ENCODE measurements at regions not wholly inside any gene's neighbourhood (a gene's known extent, or its start where the extent isn't known, plus 50 kb on each side); places are given as distances from the start of the nearest gene placed in this dataset.

- no peak for TF ChIP-seq CTCF (conservative IDR thresholded peaks at IDR 0.05; ENCODE audit: low read depth in 2 of 2)
- no peak for TF ChIP-seq JUNB (IDR thresholded peaks at IDR 0.05; ENCODE audit: unreplicated experiment)
These were observed 100.2 kb upstream of the ZNF366 start (continued) for GRCh38 chr5:72607381-72607780.

GRCh38 chr5:72606525-72606924 is 99.3 kb upstream of the ZNF366 start:
- H3K4me1 Mint-ChIP-seq = peaks cover 9% of the 10 kb centered on the region
- Histone ChIP-seq H3K4me1 (ENCODE audit: insufficient read depth) (0 out of 2 replicates have a peak, but pooled peaks cover 4% of the 10 kb centered on the region), H3K4me3 (no peak overlapping the region), H3K27me3 (ENCODE audit: insufficient read depth) (no peaks in the 10 kb centered on the region), H2AFZ (peak overlapping the region; percentile 23; the same call in 1 of the 2 replicates), H3K36me3 (ENCODE audit: insufficient read depth) (no peaks in the 10 kb centered on the region), H3K27ac (ENCODE audit: low read depth) (no peak overlapping the region), H3K4me2 (no peak overlapping the region), H3K79me2 (replicated peaks; ENCODE audit: insufficient read depth) (no peaks in the 10 kb centered on the region), H3F3A (replicated peaks; ENCODE audit: low read depth) (no peaks in the 10 kb centered on the region), H3K9me2 (ENCODE audit: insufficient read depth) (no peaks in the 10 kb centered on the region), H4K20me1 (replicated peaks; ENCODE audit: insufficient read depth) (no peaks in the 10 kb centered on the region)
- no peak overlapping the region for H3K4me3 Mint-ChIP-seq
- H3K27ac Mint-ChIP-seq = no peak overlapping the region
- H3K9me3 Mint-ChIP-seq = no peaks in the 10 kb centered on the region
- ATAC-seq (no peak), DNase-seq (ENCODE audit: low spot score) (no peak)
- no peaks in the 10 kb centered on the region for H3K36me3 Mint-ChIP-seq (ENCODE audit: low read depth)
- no peaks in the 10 kb centered on the region for H3K27me3 Mint-ChIP-seq (ENCODE audit: insufficient read depth, low read depth, poor library complexity)
- TF ChIP-seq CTCF (conservative IDR thresholded peaks at IDR 0.05; ENCODE audit: low read depth in 2 of 2) = no peak
- TF ChIP-seq NANOG (IDR thresholded peaks at IDR 0.05; ENCODE audit: borderline replicate concordance) = no peak
- no peak for TF ChIP-seq POLR2AphosphoS5 (IDR thresholded peaks at IDR 0.05; ENCODE audit: low read depth)
- TF ChIP-seq STAT1 (IDR thresholded peaks at IDR 0.05; ENCODE audit: unreplicated experiment) = no peak
- no peak for TF ChIP-seq EZH2phosphoT487 (IDR thresholded peaks at IDR 0.05; ENCODE audit: unreplicated experiment)
- TF ChIP-seq ZNF331 (CRISPR knock-in tag; IDR thresholded peaks at IDR 0.05; ENCODE audit: low read depth) = no peak
- no peak for TF ChIP-seq ETS1 (IDR thresholded peaks at IDR 0.05)
- no peak for TF ChIP-seq JUNB (IDR thresholded peaks at IDR 0.05; ENCODE audit: unreplicated experiment)
- no peak for TF ChIP-seq ZNF462 (CRISPR knock-in tag; IDR thresholded peaks at IDR 0.05)
- no peak for TF ChIP-seq CREB1 (CRISPR knock-in tag; IDR thresholded peaks at IDR 0.05; ENCODE audit: low read depth)
- TF ChIP-seq ZNF114 (CRISPR knock-in tag; IDR thresholded peaks at IDR 0.05) = no peak
- TF ChIP-seq EZH2 (IDR thresholded peaks at IDR 0.05; ENCODE audit: low read depth, unreplicated experiment) = no peak
